Erythroblast (primary cell): ENCODE measurements at regions not wholly inside any gene's neighbourhood (a gene's known extent, or its start where the extent isn't known, plus 50 kb on each side); places are given as distances from the start of the nearest gene placed in this dataset.

Experiments
- GATA1 ChIP-seq: IDR thresholded peaks from 2 replicates; pipeline ENCODE4 v1.6.1; 2011; ENCODE audit warnings: low read depth, mild to moderate bottlenecking, control low read depth, low read length, moderate library complexity
- POLR2A ChIP-seq: IDR thresholded peaks from 2 replicates; pipeline ENCODE4 v1.6.1; 2011; ENCODE audit warnings: mild to moderate bottlenecking, low read length

- TF ChIP-seq POLR2A: no peak
- TF ChIP-seq GATA1: no peak
These were observed 489.3 kb downstream of the GALC start for GRCh38 chr14:87503711-87504110.
